ENCODE measurements at regions not wholly inside any gene's neighbourhood (a gene's known extent, or its start where the extent isn't known, plus 50 kb on each side); places are given as distances from the start of the nearest gene placed in this dataset.

DNA sequence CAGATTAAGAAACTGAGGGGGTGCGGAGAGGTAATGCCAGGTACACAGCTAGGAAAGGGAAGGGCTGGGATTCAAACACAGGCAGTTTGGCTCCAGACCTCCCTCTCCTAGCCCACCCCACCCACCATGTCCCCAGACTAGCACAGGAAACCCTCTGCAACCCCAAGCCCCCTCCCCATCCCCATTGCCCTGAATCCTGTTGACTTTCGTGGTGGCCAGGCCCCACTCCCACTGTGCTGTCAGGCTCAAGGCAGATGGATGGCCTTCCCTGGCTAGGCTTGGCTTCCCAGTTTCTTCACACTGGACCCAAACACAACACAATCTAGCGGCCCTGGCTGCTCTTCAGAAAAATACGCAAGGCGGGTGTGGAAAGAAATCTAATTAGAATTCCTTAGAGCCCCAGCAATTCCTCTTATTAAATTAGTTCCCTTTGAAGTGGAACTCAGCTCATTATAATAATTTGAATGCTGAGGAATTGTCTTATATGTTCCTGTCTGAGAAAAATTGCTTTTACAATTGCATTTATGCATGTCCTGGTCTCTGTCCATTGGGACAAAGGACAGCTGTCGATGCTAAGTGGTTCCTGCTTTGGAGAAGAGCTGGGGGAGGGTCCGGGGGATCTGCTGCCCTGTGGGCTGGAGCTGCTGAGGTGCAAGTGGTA is 97.4 kb downstream of the SYF2 start:
- TF ChIP-seq EP300 (IDR thresholded peaks at IDR 0.05) = no peak
- TF ChIP-seq, protein P1, sequence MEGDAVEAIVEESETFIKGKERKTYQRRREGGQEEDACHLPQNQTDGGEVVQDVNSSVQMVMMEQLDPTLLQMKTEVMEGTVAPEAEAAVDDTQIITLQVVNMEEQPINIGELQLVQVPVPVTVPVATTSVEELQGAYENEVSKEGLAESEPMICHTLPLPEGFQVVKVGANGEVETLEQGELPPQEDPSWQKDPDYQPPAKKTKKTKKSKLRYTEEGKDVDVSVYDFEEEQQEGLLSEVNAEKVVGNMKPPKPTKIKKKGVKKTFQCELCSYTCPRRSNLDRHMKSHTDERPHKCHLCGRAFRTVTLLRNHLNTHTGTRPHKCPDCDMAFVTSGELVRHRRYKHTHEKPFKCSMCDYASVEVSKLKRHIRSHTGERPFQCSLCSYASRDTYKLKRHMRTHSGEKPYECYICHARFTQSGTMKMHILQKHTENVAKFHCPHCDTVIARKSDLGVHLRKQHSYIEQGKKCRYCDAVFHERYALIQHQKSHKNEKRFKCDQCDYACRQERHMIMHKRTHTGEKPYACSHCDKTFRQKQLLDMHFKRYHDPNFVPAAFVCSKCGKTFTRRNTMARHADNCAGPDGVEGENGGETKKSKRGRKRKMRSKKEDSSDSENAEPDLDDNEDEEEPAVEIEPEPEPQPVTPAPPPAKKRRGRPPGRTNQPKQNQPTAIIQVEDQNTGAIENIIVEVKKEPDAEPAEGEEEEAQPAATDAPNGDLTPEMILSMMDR (IDR thresholded peaks at IDR 0.05) = no peak
- TF ChIP-seq POLR2A (IDR thresholded peaks at IDR 0.05; ENCODE audit: low read depth) = no peak
